ENCODE measurements at regions not wholly inside any gene's neighbourhood (a gene's known extent, or its start where the extent isn't known, plus 50 kb on each side); places are given as distances from the start of the nearest gene placed in this dataset.

GRCh38 chr5:86404256-86404655 is 213.5 kb upstream of the COX7C start:
- H3K4me2 ChIP-seq (ENCODE audit: insufficient read depth, low read length): no peak overlapping the region
- H2AFZ ChIP-seq (ENCODE audit: low read depth, low read length): no peak overlapping the region
- DNase-seq (ENCODE audit: extremely low read depth in 1 of 4, low spot score in 3 of 4) (no peak), ATAC-seq (no peak), FAIRE-seq (no peak)
- no peak overlapping the region for H3K4me3 ChIP-seq
- no peaks in the 10 kb centered on the region for H3K4me1 ChIP-seq (replicated peaks in 1 of 2; ENCODE audit: control insufficient read depth in 2 of 2, insufficient read depth in 2 of 2, low read length in 2 of 2)
- H3K9me1 ChIP-seq (ENCODE audit: control insufficient read depth, insufficient read depth, low read length): no peaks in the 10 kb centered on the region
- no peaks in the 10 kb centered on the region for H3K9me3 ChIP-seq (replicated peaks; ENCODE audit: control insufficient read depth, insufficient read depth, low read depth, low read length)
- POLR2A ChIA-PET: no interaction called here
- 0% methylated on average over 1 of the region's 1 CpG for WGBS (ENCODE audit: insufficient coverage, low coverage, missing lambda C conversion rate)
- no peaks in the 10 kb centered on the region for H3K36me3 ChIP-seq (ENCODE audit: control insufficient read depth, insufficient read depth, low read length)
- H3K79me2 ChIP-seq (ENCODE audit: control insufficient read depth, insufficient read depth, low read length): no peaks in the 10 kb centered on the region
- no peaks in the 10 kb centered on the region for H4K20me1 ChIP-seq (replicated peaks; ENCODE audit: control insufficient read depth, insufficient read depth, low read length)
- intact Hi-C loops (cut with micrococcal nuclease): no loop called here
- H3K9ac ChIP-seq (ENCODE audit: insufficient read depth in 1 of 2, low read depth in 2 of 2, low read length in 2 of 2): no peak overlapping the region
- no peaks in the 10 kb centered on the region for H3K27me3 ChIP-seq (ENCODE audit: control insufficient read depth in 2 of 2, insufficient read depth in 2 of 2, low read length in 2 of 2)
- CTCF ChIA-PET (ENCODE audit: low intra/inter-chr PET ratio): no interaction called here
- in situ Hi-C loops (cut with MboI): no loop called here
- H3K27ac ChIP-seq (ENCODE audit: extremely low read depth, low read depth, low read length): no peak overlapping the region
- no peak for TF ChIP-seq SPI1 (IDR thresholded peaks at IDR 0.05; ENCODE audit: borderline replicate concordance, low read depth, low read length)
- TF ChIP-seq HDAC3 (IDR thresholded peaks at IDR 0.05; ENCODE audit: borderline replicate concordance, partially characterized antibody): no peak
- no peak for TF ChIP-seq NFXL1 (CRISPR knock-in tag; IDR thresholded peaks at IDR 0.05)
- no peak for TF ChIP-seq CHCHD3 (CRISPR knock-in tag; IDR thresholded peaks at IDR 0.05)
- no peak for TF ChIP-seq ETS1 (conservative IDR thresholded peaks at IDR 0.05; ENCODE audit: control insufficient read depth, low read depth, low read length)
- no peak for TF ChIP-seq ZNF408 (CRISPR knock-in tag; IDR thresholded peaks at IDR 0.05; ENCODE audit: low read depth)
- TF ChIP-seq FOXP1 (CRISPR knock-in tag; IDR thresholded peaks at IDR 0.05): no peak
- TF ChIP-seq KLF16 (IDR thresholded peaks at IDR 0.05): no peak
- TF ChIP-seq ZFP91 (CRISPR knock-in tag; IDR thresholded peaks at IDR 0.05): no peak
- no peak for TF ChIP-seq ZC3H8 (IDR thresholded peaks at IDR 0.05)
- no peak for TF ChIP-seq ZNF3 (CRISPR knock-in tag; IDR thresholded peaks at IDR 0.05)
- no peak for TF ChIP-seq GABPB2 (CRISPR knock-in tag; conservative IDR thresholded peaks at IDR 0.05)
- no peak for TF ChIP-seq NCOR1 (IDR thresholded peaks at IDR 0.05)
- no peak for TF ChIP-seq ZNF143 (CRISPR knock-in tag; IDR thresholded peaks at IDR 0.05)
- no peak for TF ChIP-seq RHOXF2B (CRISPR knock-in tag; conservative IDR thresholded peaks at IDR 0.05)
- BruUV-seq (replicated peaks): no TSS peak
